Prostate gland (tissue), 2 donors: ENCODE measurements at regions not wholly inside any gene's neighbourhood (a gene's known extent, or its start where the extent isn't known, plus 50 kb on each side); places are given as distances from the start of the nearest gene placed in this dataset.

Source experiments
- DNase-seq: peaks from one replicate; pipeline ENCODE4 v3.0.0-alpha.2; 2019; ENCODE audit warnings: low spot score
- H3K27ac ChIP-seq, 2 donors: fragments of 200-600 bp; sonication (generic); 2 replicates each; pipeline ENCODE4 v1.5.1; 2017 to 2019
- H3K27me3 ChIP-seq: fragments of 200-600 bp; sonication (generic); replicated peaks from 2 replicates; pipeline ENCODE4 v1.5.1; 2019; ENCODE audit not compliant: insufficient read depth
- H3K36me3 ChIP-seq, 2 donors: fragments of 200-600 bp; sonication (generic); 1 replicate in 1 of 2; 2 replicates in 1 of 2; pipeline versions ENCODE4 v1.5.1 to v1.8.1; 2017 to 2019
- H3K4me1 ChIP-seq: fragments of 200-600 bp; sonication (generic); replicated peaks from 2 replicates; pipeline ENCODE4 v1.5.1; 2019
- H3K4me3 ChIP-seq, 2 donors: fragments of 200-600 bp; sonication (generic); 2 replicates each; pipeline ENCODE4 v1.5.1; 2017 to 2019
- H3K9me3 ChIP-seq: fragments of 200-600 bp; sonication (generic); 2 replicates; pipeline ENCODE4 v1.5.1; 2017
- CTCF ChIP-seq, 4 experiments: fragments of 200-600 bp in 2 of 4; fragments of 450-650 bp in 2 of 4; sonication (generic) in 2 of 4; IDR thresholded peaks; 1 replicate in 3 of 4; 2 replicates in 1 of 4; pipeline ENCODE4 v1.5.1; 2016 to 2019; ENCODE audit warnings: antibody characterized with exemption in 4 of 4, mild to moderate bottlenecking in 2 of 4, moderate library complexity in 2 of 4
- POLR2A ChIP-seq: fragments of 450-650 bp; IDR thresholded peaks from one replicate; pipeline ENCODE4 v1.6.1; 2016; ENCODE audit warnings: antibody characterized with exemption, mild to moderate bottlenecking
- POLR2AphosphoS5 ChIP-seq: sonication (generic); formaldehyde crosslinking; IDR thresholded peaks from one replicate; pipeline ENCODE4 v1.6.1; 2017; ENCODE audit warnings: antibody characterized with exemption
- WGBS: methylation state at CpG from one replicate; pipeline ENCODE4 v1.1.5; 2018; 5-methylcytosine and 5-hydroxymethylcytosine counted together
- intact Hi-C: fragments of 100-400 bp; cut with DNase I; formaldehyde crosslinking; loops from one replicate; pipeline ENCODE4 v1.14.2; 2022

GRCh38 chr14:94924189-94924588 lies 154.3 kb upstream of the GSC start:
- no peak for TF ChIP-seq CTCF (IDR thresholded peaks at IDR 0.05)
- no peak for TF ChIP-seq POLR2AphosphoS5
- Histone ChIP-seq H3K4me3 (no peak overlapping the region), H3K36me3 (no peaks in the 10 kb centered on the region), H3K27me3 (no peaks in the 10 kb centered on the region), H3K4me1 (no peaks in the 10 kb centered on the region), H3K9me3 (no peaks in the 10 kb centered on the region), H3K27ac (no peak overlapping the region)
- DNase-seq: no peak
- intact Hi-C loops: no loop called here
- 62% methylated on average over 4 of the region's 4 CpGs for WGBS

GRCh38 chr14:94923786-94924185 lies 153.9 kb upstream of the GSC start:
- TF ChIP-seq POLR2AphosphoS5 (no peak), CTCF (IDR thresholded peaks at IDR 0.05) (no peak), POLR2A (no peak)
- H3K36me3 ChIP-seq: no peaks in the 10 kb centered on the region
- no peaks in the 10 kb centered on the region for H3K9me3 ChIP-seq
- H3K27me3 ChIP-seq: no peaks in the 10 kb centered on the region
- no peak overlapping the region for H3K27ac ChIP-seq
- intact Hi-C loops: no loop called here
- no peak overlapping the region for H3K4me3 ChIP-seq
- DNase-seq: no peak
- H3K4me1 ChIP-seq: no peaks in the 10 kb centered on the region
- WGBS: 43% methylated on average over 12 of the region's 12 CpGs

GRCh38 chr14:94922595-94923239 lies 152.8 kb upstream of the GSC start:
- no peaks in the 10 kb centered on the region for H3K27me3 ChIP-seq
- TF ChIP-seq POLR2A (no peak), CTCF (IDR thresholded peaks at IDR 0.05) (no peak), POLR2AphosphoS5 (no peak)
- intact Hi-C loops: no loop called here
- H3K9me3 ChIP-seq: no peaks in the 10 kb centered on the region
- no peak overlapping the region for H3K27ac ChIP-seq
- H3K36me3 ChIP-seq: no peaks in the 10 kb centered on the region
- no peak for DNase-seq
- no peak overlapping the region for H3K4me3 ChIP-seq
- 95% methylated on average over 11 of the region's 11 CpGs for WGBS
- H3K4me1 ChIP-seq: no peaks in the 10 kb centered on the region

DNA sequence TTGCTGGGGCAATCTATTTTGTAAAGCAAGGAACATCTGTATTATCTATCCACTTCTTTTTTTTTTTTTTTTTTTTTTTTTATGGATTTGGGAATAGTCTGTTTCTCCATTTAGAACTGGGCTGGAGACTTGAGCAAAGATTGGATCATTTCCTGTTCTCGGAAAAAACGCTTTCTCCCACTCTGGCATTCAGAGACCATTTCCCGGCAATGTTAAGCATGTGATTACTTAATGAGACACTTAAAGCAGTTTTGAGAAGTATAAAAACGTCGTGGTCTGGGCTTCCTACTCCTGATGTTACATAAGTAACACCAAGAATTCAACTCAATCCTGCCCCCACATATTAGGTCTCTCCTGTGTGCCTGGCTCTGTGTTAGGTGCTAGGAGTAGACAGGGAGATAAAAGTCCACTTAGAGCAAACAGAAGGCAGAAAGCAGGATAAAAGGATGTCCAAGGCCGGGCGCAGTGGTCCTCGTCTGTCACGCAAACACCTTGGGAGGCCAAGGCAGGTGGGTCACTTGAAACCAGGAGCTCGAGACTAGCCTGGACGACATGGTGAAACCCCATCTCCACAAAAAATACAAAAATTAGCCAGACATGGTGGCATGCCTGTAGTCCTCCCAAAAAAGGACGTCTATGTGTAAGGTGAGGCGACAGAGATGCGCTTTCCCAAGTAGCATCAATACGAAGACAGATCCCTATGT lies 152.1 kb upstream of the GSC start:
- Histone ChIP-seq H3K27ac (no peak overlapping the region), H3K9me3 (no peaks in the 10 kb centered on the region), H3K4me3 (no peak overlapping the region), H3K36me3 (no peaks in the 10 kb centered on the region), H3K4me1 (no peaks in the 10 kb centered on the region), H3K27me3 (no peaks in the 10 kb centered on the region)
- no peak for DNase-seq
- WGBS: 81% methylated on average over 15 of the region's 15 CpGs
- intact Hi-C loops: no loop called here
- TF ChIP-seq POLR2A (no peak), POLR2AphosphoS5 (no peak), CTCF (IDR thresholded peaks at IDR 0.05) (no peak)

DNA sequence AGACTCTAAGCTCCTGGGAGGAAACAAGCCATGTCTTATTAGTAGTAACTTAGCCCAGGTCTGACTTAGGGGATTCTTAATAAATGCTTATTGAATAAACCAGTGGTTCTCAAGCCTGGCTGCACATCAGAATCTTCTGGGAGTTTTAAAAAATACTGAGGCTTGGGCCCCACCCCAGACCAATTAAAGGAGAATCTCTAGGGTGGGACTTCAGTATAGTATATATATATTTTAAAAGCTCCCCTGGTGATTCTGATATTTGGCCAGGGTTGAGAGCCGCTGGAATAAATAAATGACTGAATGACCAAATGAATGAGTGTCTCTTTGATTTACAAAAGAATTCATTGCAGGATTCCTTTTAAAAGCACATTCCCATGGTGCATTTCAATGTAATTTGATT lies 151.5 kb upstream of the GSC start:
- Histone ChIP-seq H3K27me3 (no peaks in the 10 kb centered on the region), H3K4me3 (no peak overlapping the region), H3K4me1 (no peaks in the 10 kb centered on the region), H3K9me3 (no peaks in the 10 kb centered on the region), H3K36me3 (no peaks in the 10 kb centered on the region), H3K27ac (no peak overlapping the region)
- intact Hi-C loops: no loop called here
- WGBS: 96% methylated on average over 1 of the region's 1 CpG
- no peak for DNase-seq
- TF ChIP-seq POLR2AphosphoS5: no peak
